Caco-2 (cell line): ENCODE measurements at regions not wholly inside any gene's neighbourhood (a gene's known extent, or its start where the extent isn't known, plus 50 kb on each side); places are given as distances from the start of the nearest gene placed in this dataset.

Source experiments
- BruUV-seq: library from RNA; stranded (reverse); fragments of 400-500 nt; replicated peaks from 2 replicates; lab custom pipeline; 2021; lab: Mats Ljungman, UMichigan
- CTCF ChIA-PET: fragments of 300-600 bp; sonication (Branson Sonifier 250); formaldehyde crosslinking; loops from one replicate; lab custom pipeline; 2022; ENCODE audit warnings: antibody characterized with exemption; lab: Charles Lee
- POLR2A ChIA-PET: fragments of 300-600 bp; sonication (Branson Sonifier 250); formaldehyde crosslinking; loops from one replicate; lab custom pipeline; 2022; ENCODE audit warnings: antibody characterized with exemption; lab: Charles Lee
- DNase-seq, 2 experiments: peaks; one replicate each; pipeline versions ENCODE4 v3.0.0 to v3.0.0-alpha.2; 2020 to 2022
- H3K27me3 ChIP-seq: replicated peaks from 2 replicates; pipeline ENCODE4 v1.6.0; 2011; ENCODE audit warnings: low read length; ENCODE audit not compliant: control insufficient read depth, insufficient read depth
- H3K36me3 ChIP-seq: 2 replicates; pipeline ENCODE4 v1.5.1; 2011; ENCODE audit warnings: low read length; ENCODE audit not compliant: control insufficient read depth, insufficient read depth
- H3K4me1 ChIP-seq: fragments of 250-450 bp; sonication (Bioruptor Pico); 2 replicates; pipeline ENCODE4 v1.5.1; 2020; ENCODE audit warnings: mild to moderate bottlenecking
- H3K4me3 ChIP-seq: 2 replicates; pipeline ENCODE4 v1.5.1; 2011; ENCODE audit warnings: low read depth, mild to moderate bottlenecking, control low read depth, low read length
- H3K9me3 ChIP-seq: fragments of 250-450 bp; sonication (Bioruptor Pico); 2 replicates; pipeline ENCODE4 v1.5.1; 2020; ENCODE audit warnings: mild to moderate bottlenecking, moderate library complexity
- H3K27ac Mint-ChIP-seq: one replicate; pipeline ENCODE4 v1.8.0; 2022; ENCODE audit warnings: mixed read lengths; ENCODE audit not compliant: unreplicated experiment
- H3K27me3 Mint-ChIP-seq: one replicate; pipeline ENCODE4 v1.8.0; 2022; ENCODE audit warnings: mixed read lengths; ENCODE audit not compliant: insufficient read depth, unreplicated experiment
- H3K36me3 Mint-ChIP-seq: one replicate; pipeline ENCODE4 v1.8.0; 2022; ENCODE audit warnings: mild to moderate bottlenecking, mixed read lengths; ENCODE audit not compliant: insufficient read depth, unreplicated experiment
- H3K4me1 Mint-ChIP-seq: one replicate; pipeline ENCODE4 v1.8.0; 2022; ENCODE audit warnings: low read depth, mixed read lengths; ENCODE audit not compliant: unreplicated experiment
- H3K4me3 Mint-ChIP-seq: one replicate; pipeline ENCODE4 v1.8.0; 2022; ENCODE audit warnings: mild to moderate bottlenecking, moderate library complexity, mixed read lengths; ENCODE audit not compliant: unreplicated experiment
- H3K9me3 Mint-ChIP-seq: one replicate; pipeline ENCODE4 v1.8.0; 2022; ENCODE audit warnings: mixed read lengths; ENCODE audit not compliant: unreplicated experiment
- CTCF ChIP-seq, 2 experiments: fragments of 200-600 bp in 1 of 2; IDR thresholded peaks; 1 replicate in 1 of 2; 2 replicates in 1 of 2; pipeline versions ENCODE4 v1.5.1 to v1.8.0; 2011 to 2022; ENCODE audit warnings: antibody characterized with exemption in 1 of 2, control low read depth in 1 of 2, inconsistent platforms in 1 of 2, low read depth in 1 of 2, low read length in 1 of 2, mild to moderate bottlenecking in 1 of 2, moderate library complexity in 1 of 2; ENCODE audit not compliant: insufficient read depth in 1 of 2, severe bottlenecking in 1 of 2, unreplicated experiment in 1 of 2
- intact Hi-C: fragments of 100-400 bp; cut with micrococcal nuclease; formaldehyde crosslinking; loops from one replicate; pipeline ENCODE4 v1.10.0; 2022; ENCODE audit not compliant: unreplicated experiment

GRCh38 chrX:3216581-3217180 is 129.8 kb downstream of the MXRA5 start:
- no peaks in the 10 kb centered on the region for H3K36me3 ChIP-seq
- no peaks in the 10 kb centered on the region for H3K4me1 Mint-ChIP-seq
- ChIA-PET POLR2A (no interaction called here), CTCF (no interaction called here)
- no TSS peak for BruUV-seq
- DNase-seq = no peak
- H3K4me3 ChIP-seq = no peak overlapping the region
- H3K4me3 Mint-ChIP-seq = no peak overlapping the region
- H3K27ac Mint-ChIP-seq = no peak overlapping the region
- no peaks in the 10 kb centered on the region for H3K27me3 ChIP-seq
- no peaks in the 10 kb centered on the region for H3K9me3 Mint-ChIP-seq
- no peaks in the 10 kb centered on the region for H3K36me3 Mint-ChIP-seq
- no peaks in the 10 kb centered on the region for H3K4me1 ChIP-seq
- peaks cover 13% of the 10 kb centered on the region for H3K27me3 Mint-ChIP-seq
- H3K9me3 ChIP-seq = no peaks in the 10 kb centered on the region
- TF ChIP-seq CTCF (IDR thresholded peaks at IDR 0.05; ENCODE audit: insufficient read depth in 1 of 2, low read depth in 1 of 2, low read length in 1 of 2, severe bottlenecking in 1 of 2, unreplicated experiment in 1 of 2) = no peak
- intact Hi-C loops = no loop called here

- Mint-ChIP-seq H3K27ac (no peak overlapping the region), H3K9me3 (no peaks in the 10 kb centered on the region), H3K4me3 (no peak overlapping the region), H3K4me1 (no peaks in the 10 kb centered on the region), H3K36me3 (no peaks in the 10 kb centered on the region), H3K27me3 (peaks cover 9% of the 10 kb centered on the region)
- Histone ChIP-seq H3K27me3 (no peaks in the 10 kb centered on the region), H3K36me3 (no peaks in the 10 kb centered on the region), H3K4me3 (no peak overlapping the region), H3K4me1 (no peaks in the 10 kb centered on the region), H3K9me3 (no peaks in the 10 kb centered on the region)
- POLR2A ChIA-PET = no interaction called here
- intact Hi-C loops = no loop called here
- no TSS peak for BruUV-seq
- DNase-seq = no peak
- CTCF ChIA-PET = no interaction called here
- TF ChIP-seq CTCF (IDR thresholded peaks at IDR 0.05; ENCODE audit: insufficient read depth in 1 of 2, low read depth in 1 of 2, low read length in 1 of 2, severe bottlenecking in 1 of 2, unreplicated experiment in 1 of 2) = no peak
Observed at GRCh38 chrX:3215249-3215648, 131.2 kb downstream of the MXRA5 start.

- Histone ChIP-seq H3K9me3 (no peaks in the 10 kb centered on the region), H3K4me1 (no peaks in the 10 kb centered on the region), H3K4me3 (no peak overlapping the region), H3K27me3 (no peaks in the 10 kb centered on the region), H3K36me3 (no peaks in the 10 kb centered on the region)
- Mint-ChIP-seq H3K4me1 (no peaks in the 10 kb centered on the region), H3K4me3 (no peak overlapping the region), H3K36me3 (no peaks in the 10 kb centered on the region), H3K9me3 (no peaks in the 10 kb centered on the region), H3K27ac (no peak overlapping the region), H3K27me3 (peaks cover 9% of the 10 kb centered on the region)
- TF ChIP-seq CTCF (IDR thresholded peaks at IDR 0.05; ENCODE audit: insufficient read depth in 1 of 2, low read depth in 1 of 2, low read length in 1 of 2, severe bottlenecking in 1 of 2, unreplicated experiment in 1 of 2) = no peak
- CTCF ChIA-PET = no interaction called here
- intact Hi-C loops = no loop called here
- no TSS peak for BruUV-seq
- POLR2A ChIA-PET = no interaction called here
- DNase-seq = no peak
Observed at GRCh38 chrX:3206314-3206713, 140.1 kb downstream of the MXRA5 start.
